ENCODE measurements at regions not wholly inside any gene's neighbourhood (a gene's known extent, or its start where the extent isn't known, plus 50 kb on each side); places are given as distances from the start of the nearest gene placed in this dataset.

DNA sequence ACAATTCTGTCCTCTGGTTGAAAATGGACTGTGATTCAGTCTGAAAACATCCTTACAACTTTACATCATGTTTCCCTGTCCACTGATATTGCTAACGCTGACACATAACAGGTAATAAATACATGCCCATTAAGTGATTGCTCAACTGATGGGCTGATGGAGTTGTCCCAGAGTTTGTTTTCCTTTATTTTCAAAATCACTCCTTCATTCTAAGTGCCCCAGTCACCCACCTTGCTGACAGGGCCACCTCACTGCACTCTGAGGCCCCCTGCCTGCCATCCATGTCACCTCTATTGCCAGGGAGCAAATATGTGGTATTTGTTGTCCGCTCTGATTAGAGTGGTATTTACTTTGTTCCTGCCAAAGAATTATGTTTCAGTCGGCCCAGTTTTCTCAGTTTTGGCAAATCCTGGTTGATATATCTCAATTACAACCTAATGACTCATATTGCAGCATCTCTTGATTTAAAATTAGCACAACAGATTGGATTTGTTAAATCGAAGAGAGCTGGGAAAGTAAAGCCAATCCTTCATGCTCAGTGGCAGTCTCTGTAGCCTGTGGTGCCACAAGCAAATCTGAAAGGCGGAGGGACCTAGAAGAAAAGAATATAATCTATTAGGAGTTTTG is 105.1 kb downstream of the RDH14 start:
- Histone ChIP-seq H3K36me3 (ENCODE audit: control insufficient read depth, insufficient read depth, low read length) (no peaks in the 10 kb centered on the region), H3K4me3 (ENCODE audit: low read depth, low read length) (no peak overlapping the region), H3K27me3 (ENCODE audit: control insufficient read depth, insufficient read depth, low read length) (no peaks in the 10 kb centered on the region)
- DNase-seq (ENCODE audit: low read depth) = peak; percentile 65
- POLR2A ChIA-PET = no interaction called here
- TF ChIP-seq, protein P1, sequence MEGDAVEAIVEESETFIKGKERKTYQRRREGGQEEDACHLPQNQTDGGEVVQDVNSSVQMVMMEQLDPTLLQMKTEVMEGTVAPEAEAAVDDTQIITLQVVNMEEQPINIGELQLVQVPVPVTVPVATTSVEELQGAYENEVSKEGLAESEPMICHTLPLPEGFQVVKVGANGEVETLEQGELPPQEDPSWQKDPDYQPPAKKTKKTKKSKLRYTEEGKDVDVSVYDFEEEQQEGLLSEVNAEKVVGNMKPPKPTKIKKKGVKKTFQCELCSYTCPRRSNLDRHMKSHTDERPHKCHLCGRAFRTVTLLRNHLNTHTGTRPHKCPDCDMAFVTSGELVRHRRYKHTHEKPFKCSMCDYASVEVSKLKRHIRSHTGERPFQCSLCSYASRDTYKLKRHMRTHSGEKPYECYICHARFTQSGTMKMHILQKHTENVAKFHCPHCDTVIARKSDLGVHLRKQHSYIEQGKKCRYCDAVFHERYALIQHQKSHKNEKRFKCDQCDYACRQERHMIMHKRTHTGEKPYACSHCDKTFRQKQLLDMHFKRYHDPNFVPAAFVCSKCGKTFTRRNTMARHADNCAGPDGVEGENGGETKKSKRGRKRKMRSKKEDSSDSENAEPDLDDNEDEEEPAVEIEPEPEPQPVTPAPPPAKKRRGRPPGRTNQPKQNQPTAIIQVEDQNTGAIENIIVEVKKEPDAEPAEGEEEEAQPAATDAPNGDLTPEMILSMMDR (IDR thresholded peaks at IDR 0.05; ENCODE audit: insufficient read depth, low read depth, low read length) = peak; percentile 45
- CTCF ChIA-PET = interaction anchor here (1.1 to 2.5 kb wide), 3 partner anchors 11 to 19 kb away, joined by 3 to 6 read pairs (median 3); no protein-coding TSS in a partner anchor

DNA sequence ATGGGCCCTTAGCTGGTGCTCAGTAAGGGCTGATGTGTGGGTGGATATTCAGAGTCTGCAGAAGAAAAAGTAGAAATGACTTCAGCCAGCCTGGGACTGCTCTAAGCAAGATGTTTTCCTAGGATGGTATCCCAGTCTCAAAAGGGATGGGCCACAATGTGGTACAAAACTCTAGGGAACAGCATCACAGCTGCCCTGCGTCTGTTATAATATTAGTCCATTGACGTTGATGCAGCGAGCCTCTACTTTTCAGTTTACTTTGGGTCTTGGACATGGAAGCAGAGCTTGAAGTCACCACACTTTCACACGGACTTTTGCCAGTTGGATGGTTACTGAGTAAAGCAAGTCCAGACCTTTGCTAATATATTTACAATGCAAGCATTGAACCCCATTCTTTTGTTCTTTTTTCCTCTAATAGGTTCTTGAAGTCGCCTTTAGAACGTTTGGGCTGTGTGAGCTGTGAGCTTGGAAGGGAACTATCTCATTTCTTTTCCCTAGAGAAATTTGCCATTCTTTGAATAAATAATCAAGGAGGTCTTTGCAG is 105.7 kb downstream of the RDH14 start:
- CTCF ChIA-PET = interaction anchor here (1.1 to 2.5 kb wide), 3 partner anchors 12 to 18 kb away, joined by 3 to 6 read pairs (median 3); no protein-coding TSS in a partner anchor

DNA sequence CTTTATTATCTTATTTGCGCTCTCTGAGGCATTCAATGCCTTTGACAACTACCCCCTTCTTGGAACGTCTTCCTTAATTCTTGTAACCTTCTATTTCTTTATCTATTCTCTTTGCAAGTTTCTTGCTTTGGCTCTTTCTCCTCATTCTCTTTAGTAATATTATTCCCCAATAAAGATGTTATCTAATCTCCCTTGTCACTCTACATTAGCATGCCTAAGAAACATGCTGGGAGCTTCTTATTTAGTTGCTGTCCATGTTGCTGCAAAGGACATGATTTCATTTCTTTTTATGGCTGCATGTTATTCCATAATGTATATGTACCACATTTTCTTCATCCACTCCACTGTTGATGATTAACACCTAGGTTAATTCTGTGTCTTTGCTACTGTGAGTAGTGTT is 113.7 kb downstream of the RDH14 start:
- no peak for DNase-seq (ENCODE audit: low read depth)
- TF ChIP-seq, protein P1 (IDR thresholded peaks at IDR 0.05; ENCODE audit: insufficient read depth, low read depth, low read length) = no peak
- ChIA-PET CTCF (interaction anchor here (1.2 kb wide), 1 partner anchor 74 kb away, joined by 5 read pairs; no protein-coding TSS in a partner anchor), POLR2A (no interaction called here)
- Histone ChIP-seq H3K4me3 (ENCODE audit: low read depth, low read length) (no peak overlapping the region), H3K27me3 (ENCODE audit: control insufficient read depth, insufficient read depth, low read length) (no peaks in the 10 kb centered on the region), H3K36me3 (ENCODE audit: control insufficient read depth, insufficient read depth, low read length) (no peaks in the 10 kb centered on the region)

More for the DNA sequence above, 105.7 kb downstream of the RDH14 start:
- Histone ChIP-seq H3K36me3 (ENCODE audit: control insufficient read depth, insufficient read depth, low read length) (no peaks in the 10 kb centered on the region), H3K4me3 (ENCODE audit: low read depth, low read length) (no peak overlapping the region), H3K27me3 (ENCODE audit: control insufficient read depth, insufficient read depth, low read length) (no peaks in the 10 kb centered on the region)
- no peak for DNase-seq (ENCODE audit: low read depth)
- TF ChIP-seq, protein P1 (IDR thresholded peaks at IDR 0.05; ENCODE audit: insufficient read depth, low read depth, low read length) = no peak
- POLR2A ChIA-PET = no interaction called here

DNA sequence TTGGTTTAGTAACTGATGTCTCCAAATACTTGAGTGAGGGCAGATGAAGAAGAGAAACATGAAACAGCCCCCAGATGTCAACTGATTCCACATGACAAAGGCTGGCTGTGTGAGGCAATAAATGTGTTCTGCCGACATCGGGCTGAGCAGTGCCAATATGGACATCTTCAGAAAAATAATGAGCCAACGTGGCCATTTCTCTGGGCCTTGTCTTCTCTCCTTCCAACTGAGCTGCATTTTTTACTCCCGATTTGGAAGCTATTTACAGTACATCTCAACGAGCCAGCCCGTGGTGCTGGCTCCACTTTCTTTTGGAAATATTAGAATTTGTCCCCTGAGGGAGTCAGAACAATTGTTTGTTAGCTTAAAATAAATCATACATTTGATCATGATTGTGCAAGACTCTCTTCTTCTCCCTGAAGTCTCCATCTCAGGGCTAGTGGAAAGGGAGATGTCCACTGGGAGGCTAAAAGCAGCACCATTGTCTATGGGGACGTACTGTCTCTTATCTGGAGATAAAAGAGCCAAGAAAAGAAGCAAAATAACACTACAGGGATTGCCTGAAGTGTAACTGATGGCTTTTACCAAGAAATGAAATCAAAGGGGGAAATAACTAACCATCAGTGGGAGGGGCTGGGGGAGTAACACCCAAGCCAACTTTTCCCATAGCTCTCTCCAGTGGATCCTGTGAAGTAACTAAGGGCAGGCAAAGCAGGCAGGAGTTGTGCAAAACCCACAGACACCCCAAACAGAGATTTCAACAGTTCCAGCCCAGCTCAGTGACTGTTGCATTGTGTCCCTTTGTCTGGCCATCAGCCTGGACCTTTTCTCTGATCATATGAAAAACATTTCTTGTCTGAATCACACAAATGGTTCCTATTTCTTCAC is 114.8 kb downstream of the RDH14 start:
- TF ChIP-seq, protein P1 (IDR thresholded peaks at IDR 0.05; ENCODE audit: insufficient read depth, low read depth, low read length) = no peak
- Histone ChIP-seq H3K36me3 (ENCODE audit: control insufficient read depth, insufficient read depth, low read length) (no peaks in the 10 kb centered on the region), H3K4me3 (ENCODE audit: low read depth, low read length) (no peak overlapping the region), H3K27me3 (ENCODE audit: control insufficient read depth, insufficient read depth, low read length) (no peaks in the 10 kb centered on the region)
- no peak for DNase-seq (ENCODE audit: low read depth)
- ChIA-PET CTCF (interaction anchor here (1.1 to 1.2 kb wide), 2 partner anchors 57 to 75 kb away, joined by 3 to 5 read pairs; no protein-coding TSS in a partner anchor), POLR2A (no interaction called here)

DNA sequence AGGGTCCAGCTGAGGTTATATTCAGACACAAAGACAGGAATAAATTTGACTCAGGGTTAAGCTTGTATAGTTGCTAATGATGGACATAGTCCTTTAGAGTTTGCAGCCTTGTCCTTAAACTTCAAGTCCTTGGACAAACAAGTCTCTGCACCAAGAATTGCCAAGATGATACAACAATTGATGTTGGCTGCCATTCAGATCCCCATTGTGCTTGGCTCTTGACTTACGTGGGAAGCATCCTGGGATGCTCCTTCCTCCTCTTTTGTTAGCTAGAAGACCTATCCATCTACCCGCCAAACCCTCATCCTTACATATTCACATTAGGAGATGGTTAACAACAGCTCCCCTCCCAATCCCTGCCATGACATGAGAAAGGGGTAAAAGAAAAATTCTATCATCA is 115.6 kb downstream of the RDH14 start:
- POLR2A ChIA-PET = no interaction called here
- DNase-seq (ENCODE audit: low read depth) = no peak
- Histone ChIP-seq H3K36me3 (ENCODE audit: control insufficient read depth, insufficient read depth, low read length) (no peaks in the 10 kb centered on the region), H3K4me3 (ENCODE audit: low read depth, low read length) (no peak overlapping the region), H3K27me3 (ENCODE audit: control insufficient read depth, insufficient read depth, low read length) (no peaks in the 10 kb centered on the region)
- TF ChIP-seq, protein P1 (IDR thresholded peaks at IDR 0.05; ENCODE audit: insufficient read depth, low read depth, low read length) = no peak
- CTCF ChIA-PET = interaction anchor here (1.1 kb wide), 1 partner anchor 56 kb away, joined by 3 read pairs; no protein-coding TSS in a partner anchor

All from BJ (cell line).